Caco-2 (cell line): ENCODE measurements at regions not wholly inside any gene's neighbourhood (a gene's known extent, or its start where the extent isn't known, plus 50 kb on each side); places are given as distances from the start of the nearest gene placed in this dataset.
A peak's percentile ranks its signal among the peaks of the same experiment; 100 is the strongest.

ENCODE experiments used
- BruUV-seq: library from RNA; stranded (reverse); fragments of 400-500 nt; replicated peaks from 2 replicates; lab custom pipeline; 2021; lab: Mats Ljungman, UMichigan
- CTCF ChIA-PET: fragments of 300-600 bp; sonication (Branson Sonifier 250); formaldehyde crosslinking; loops from one replicate; lab custom pipeline; 2022; ENCODE audit warnings: antibody characterized with exemption; lab: Charles Lee
- POLR2A ChIA-PET: fragments of 300-600 bp; sonication (Branson Sonifier 250); formaldehyde crosslinking; loops from one replicate; lab custom pipeline; 2022; ENCODE audit warnings: antibody characterized with exemption; lab: Charles Lee
- DNase-seq, 2 experiments: peaks; one replicate each; pipeline versions ENCODE4 v3.0.0 to v3.0.0-alpha.2; 2020 to 2022
- H3K27me3 ChIP-seq: replicated peaks from 2 replicates; pipeline ENCODE4 v1.6.0; 2011; ENCODE audit warnings: low read length; ENCODE audit not compliant: control insufficient read depth, insufficient read depth
- H3K36me3 ChIP-seq: 2 replicates; pipeline ENCODE4 v1.5.1; 2011; ENCODE audit warnings: low read length; ENCODE audit not compliant: control insufficient read depth, insufficient read depth
- H3K4me1 ChIP-seq: fragments of 250-450 bp; sonication (Bioruptor Pico); 2 replicates; pipeline ENCODE4 v1.5.1; 2020; ENCODE audit warnings: mild to moderate bottlenecking
- H3K4me3 ChIP-seq: 2 replicates; pipeline ENCODE4 v1.5.1; 2011; ENCODE audit warnings: low read depth, mild to moderate bottlenecking, control low read depth, low read length
- H3K9me3 ChIP-seq: fragments of 250-450 bp; sonication (Bioruptor Pico); 2 replicates; pipeline ENCODE4 v1.5.1; 2020; ENCODE audit warnings: mild to moderate bottlenecking, moderate library complexity
- H3K27ac Mint-ChIP-seq: one replicate; pipeline ENCODE4 v1.8.0; 2022; ENCODE audit warnings: mixed read lengths; ENCODE audit not compliant: unreplicated experiment
- H3K27me3 Mint-ChIP-seq: one replicate; pipeline ENCODE4 v1.8.0; 2022; ENCODE audit warnings: mixed read lengths; ENCODE audit not compliant: insufficient read depth, unreplicated experiment
- H3K36me3 Mint-ChIP-seq: one replicate; pipeline ENCODE4 v1.8.0; 2022; ENCODE audit warnings: mild to moderate bottlenecking, mixed read lengths; ENCODE audit not compliant: insufficient read depth, unreplicated experiment
- H3K4me1 Mint-ChIP-seq: one replicate; pipeline ENCODE4 v1.8.0; 2022; ENCODE audit warnings: low read depth, mixed read lengths; ENCODE audit not compliant: unreplicated experiment
- H3K4me3 Mint-ChIP-seq: one replicate; pipeline ENCODE4 v1.8.0; 2022; ENCODE audit warnings: mild to moderate bottlenecking, moderate library complexity, mixed read lengths; ENCODE audit not compliant: unreplicated experiment
- H3K9me3 Mint-ChIP-seq: one replicate; pipeline ENCODE4 v1.8.0; 2022; ENCODE audit warnings: mixed read lengths; ENCODE audit not compliant: unreplicated experiment
- CTCF ChIP-seq, 2 experiments: fragments of 200-600 bp in 1 of 2; IDR thresholded peaks; 1 replicate in 1 of 2; 2 replicates in 1 of 2; pipeline versions ENCODE4 v1.5.1 to v1.8.0; 2011 to 2022; ENCODE audit warnings: antibody characterized with exemption in 1 of 2, control low read depth in 1 of 2, inconsistent platforms in 1 of 2, low read depth in 1 of 2, low read length in 1 of 2, mild to moderate bottlenecking in 1 of 2, moderate library complexity in 1 of 2; ENCODE audit not compliant: insufficient read depth in 1 of 2, severe bottlenecking in 1 of 2, unreplicated experiment in 1 of 2
- intact Hi-C: fragments of 100-400 bp; cut with micrococcal nuclease; formaldehyde crosslinking; loops from one replicate; pipeline ENCODE4 v1.10.0; 2022; ENCODE audit not compliant: unreplicated experiment

GRCh38 chr17:27236717-27237315 is 57.1 kb upstream of the WSB1 start:
- H3K9me3 ChIP-seq = no peaks in the 10 kb centered on the region
- peaks cover 27% of the 10 kb centered on the region for H3K4me1 ChIP-seq
- intact Hi-C loops = loop anchor here (1.0 to 10.0 kb wide), 7 partner anchors 40 to 364 kb away; no protein-coding TSS in a partner anchor
- Mint-ChIP-seq H3K4me3 (no peak overlapping the region), H3K27me3 (no peaks in the 10 kb centered on the region), H3K9me3 (no peaks in the 10 kb centered on the region), H3K27ac (no peak overlapping the region), H3K4me1 (peaks cover 6% of the 10 kb centered on the region), H3K36me3 (peaks cover 7% of the 10 kb centered on the region)
- TF ChIP-seq CTCF (IDR thresholded peaks at IDR 0.05; ENCODE audit: insufficient read depth in 1 of 2, low read depth in 1 of 2, low read length in 1 of 2, severe bottlenecking in 1 of 2, unreplicated experiment in 1 of 2) = peak; percentile 89 to 94
- ChIA-PET POLR2A (interaction anchor here (0.6 to 1.1 kb wide), 3 partner anchors 58 to 230 kb away, joined by 3 to 8 read pairs (median 7); no protein-coding TSS in a partner anchor), CTCF (interaction anchor here (0.7 to 6.6 kb wide), 19 partner anchors 9 to 363 kb away, joined by 3 to 122 read pairs (median 4); partner anchors contain the start of genes KSR1 and WSB1)
- H3K36me3 ChIP-seq = no peaks in the 10 kb centered on the region
- H3K27me3 ChIP-seq = no peaks in the 10 kb centered on the region
- H3K4me3 ChIP-seq = no peak overlapping the region
- DNase-seq = peak; percentile 69 to 75
- no TSS peak for BruUV-seq

- Mint-ChIP-seq H3K9me3 (no peaks in the 10 kb centered on the region), H3K4me1 (peaks cover 15% of the 10 kb centered on the region), H3K36me3 (peaks cover 8% of the 10 kb centered on the region), H3K27me3 (no peaks in the 10 kb centered on the region), H3K27ac (no peak overlapping the region), H3K4me3 (no peak overlapping the region)
- peaks cover 37% of the 10 kb centered on the region for H3K4me1 ChIP-seq
- no peak for TF ChIP-seq CTCF (IDR thresholded peaks at IDR 0.05; ENCODE audit: insufficient read depth in 1 of 2, low read depth in 1 of 2, low read length in 1 of 2, severe bottlenecking in 1 of 2, unreplicated experiment in 1 of 2)
- no peak for DNase-seq
- ChIA-PET POLR2A (no interaction called here), CTCF (interaction anchor here (6.6 kb wide), 1 partner anchor 96 kb away, joined by 122 read pairs; no protein-coding TSS in a partner anchor)
- no peaks in the 10 kb centered on the region for H3K9me3 ChIP-seq
- intact Hi-C loops = loop anchor here (2.0 to 10.0 kb wide), 5 partner anchors 41 to 363 kb away; no protein-coding TSS in a partner anchor
- no peak overlapping the region for H3K4me3 ChIP-seq
- no peaks in the 10 kb centered on the region for H3K27me3 ChIP-seq
- BruUV-seq = no TSS peak
- H3K36me3 ChIP-seq = no peaks in the 10 kb centered on the region
These were observed 56.0 kb upstream of the WSB1 start for GRCh38 chr17:27237890-27238289.

- no peaks in the 10 kb centered on the region for H3K27me3 Mint-ChIP-seq
- no TSS peak for BruUV-seq
- H3K36me3 Mint-ChIP-seq = peaks cover 8% of the 10 kb centered on the region
- no peaks in the 10 kb centered on the region for H3K27me3 ChIP-seq
- peaks cover 43% of the 10 kb centered on the region for H3K4me1 ChIP-seq
- H3K4me3 Mint-ChIP-seq = no peak overlapping the region
- intact Hi-C loops = loop anchor here (5.0 to 10.0 kb wide), 4 partner anchors 42 to 256 kb away; no protein-coding TSS in a partner anchor
- H3K27ac Mint-ChIP-seq = no peak overlapping the region
- no peaks in the 10 kb centered on the region for H3K9me3 Mint-ChIP-seq
- H3K4me3 ChIP-seq = no peak overlapping the region
- peaks cover 22% of the 10 kb centered on the region for H3K4me1 Mint-ChIP-seq
- no peak for DNase-seq
- ChIA-PET CTCF (interaction anchor here (6.6 kb wide), 1 partner anchor 95 kb away, joined by 122 read pairs; no protein-coding TSS in a partner anchor), POLR2A (no interaction called here)
- H3K36me3 ChIP-seq = no peaks in the 10 kb centered on the region
- no peak for TF ChIP-seq CTCF (IDR thresholded peaks at IDR 0.05; ENCODE audit: insufficient read depth in 1 of 2, low read depth in 1 of 2, low read length in 1 of 2, severe bottlenecking in 1 of 2, unreplicated experiment in 1 of 2)
- H3K9me3 ChIP-seq = no peaks in the 10 kb centered on the region
These were observed 54.9 kb upstream of the WSB1 start for GRCh38 chr17:27239046-27239445.
